H9 (cell line): ENCODE measurements at regions not wholly inside any gene's neighbourhood (a gene's known extent, or its start where the extent isn't known, plus 50 kb on each side); places are given as distances from the start of the nearest gene placed in this dataset.
A peak's percentile ranks its signal among the peaks of the same experiment; 100 is the strongest.

ENCODE experiments used
- DNase-seq: peaks from one replicate; pipeline ENCODE4 v3.0.0-alpha.2; 2017
- H2AFZ ChIP-seq: one replicate; pipeline ENCODE4 v1.6.1; 2013; ENCODE audit warnings: mild to moderate bottlenecking, low read length, control low read depth, moderate library complexity
- H2AK5ac ChIP-seq: 2 replicates; pipeline ENCODE4 v1.6.1; 2013; ENCODE audit warnings: low read length, control low read depth, mixed read lengths; ENCODE audit not compliant: insufficient read length
- H2BK120ac ChIP-seq: one replicate; pipeline ENCODE4 v1.6.1; 2013; ENCODE audit warnings: low read depth, mild to moderate bottlenecking, low read length, control low read depth, inconsistent platforms; ENCODE audit not compliant: poor library complexity, severe bottlenecking
- H2BK12ac ChIP-seq: 2 replicates; pipeline ENCODE4 v1.6.1; 2013; ENCODE audit warnings: low read length, control low read depth, mixed read lengths, low read depth; ENCODE audit not compliant: insufficient read length
- H2BK15ac ChIP-seq: 2 replicates; pipeline ENCODE4 v1.6.1; 2013; ENCODE audit warnings: low read depth, low read length, control low read depth
- H2BK20ac ChIP-seq: one replicate; pipeline ENCODE4 v1.6.1; 2013; ENCODE audit warnings: low read depth, mild to moderate bottlenecking, low read length, control low read depth, inconsistent platforms; ENCODE audit not compliant: poor library complexity, severe bottlenecking
- H2BK5ac ChIP-seq: 2 replicates; pipeline ENCODE4 v1.6.1; 2013; ENCODE audit warnings: low read length, control low read depth, mixed read lengths; ENCODE audit not compliant: insufficient read length
- H3K14ac ChIP-seq: 2 replicates; pipeline ENCODE4 v1.6.1; 2013; ENCODE audit warnings: low read length, control low read depth; ENCODE audit not compliant: insufficient read depth
- H3K18ac ChIP-seq: 2 replicates; pipeline ENCODE4 v1.6.1; 2013; ENCODE audit warnings: low read depth, mild to moderate bottlenecking, mixed read lengths, low read length, control low read depth; ENCODE audit not compliant: insufficient read length
- H3K23ac ChIP-seq: 2 replicates; pipeline ENCODE4 v1.6.1; 2013; ENCODE audit warnings: low read length, control low read depth, mixed read lengths, low read depth; ENCODE audit not compliant: insufficient read length
- H3K23me2 ChIP-seq: 2 replicates; pipeline ENCODE4 v1.6.1; 2013; ENCODE audit warnings: low read depth, mild to moderate bottlenecking, mixed read lengths, low read length, control low read depth; ENCODE audit not compliant: insufficient read length, poor library complexity, severe bottlenecking
- H3K27ac ChIP-seq: 2 replicates; pipeline ENCODE4 v1.5.1; 2013; ENCODE audit warnings: low read length, control low read depth, mixed read lengths, low read depth; ENCODE audit not compliant: insufficient read length
- H3K27me3 ChIP-seq: 2 replicates; pipeline ENCODE4 v1.6.1; 2013; ENCODE audit warnings: low read length, control low read depth, inconsistent platforms; ENCODE audit not compliant: insufficient read depth
- H3K4ac ChIP-seq: 2 replicates; pipeline ENCODE4 v1.6.1; 2013; ENCODE audit warnings: low read depth, mild to moderate bottlenecking, control low read depth, inconsistent platforms, low read length, moderate library complexity
- H3K4me1 ChIP-seq: 2 replicates; pipeline ENCODE4 v1.6.1; 2013; ENCODE audit warnings: low read length, control low read depth, inconsistent platforms; ENCODE audit not compliant: insufficient read depth
- H3K4me2 ChIP-seq: 2 replicates; pipeline ENCODE4 v1.6.1; 2013; ENCODE audit warnings: low read length, control low read depth, mixed read lengths; ENCODE audit not compliant: insufficient read length, insufficient read depth
- H3K56ac ChIP-seq: 2 replicates; pipeline ENCODE4 v1.6.1; 2013; ENCODE audit warnings: low read depth, mild to moderate bottlenecking, mixed read lengths, low read length, control low read depth; ENCODE audit not compliant: insufficient read length
- H3K79me1 ChIP-seq: 2 replicates; pipeline ENCODE4 v1.6.1; 2013; ENCODE audit warnings: low read depth, mild to moderate bottlenecking, moderate library complexity, low read length, control low read depth, inconsistent platforms; ENCODE audit not compliant: insufficient read depth, poor library complexity, severe bottlenecking
- H3K79me2 ChIP-seq: 2 replicates; pipeline ENCODE4 v1.6.1; 2013; ENCODE audit warnings: low read length, control low read depth, inconsistent platforms; ENCODE audit not compliant: insufficient read depth
- H3K9ac ChIP-seq: 2 replicates; pipeline ENCODE4 v1.6.1; 2013; ENCODE audit warnings: low read length, control low read depth, mixed read lengths; ENCODE audit not compliant: insufficient read length; ENCODE audit errors: extremely low read depth
- H3K9me3 ChIP-seq: one replicate; pipeline ENCODE4 v1.6.1; 2013; ENCODE audit warnings: low read depth, low read length, inconsistent platforms; ENCODE audit not compliant: control insufficient read depth
- H3T11ph ChIP-seq: one replicate; pipeline ENCODE4 v1.6.1; 2013; ENCODE audit warnings: mild to moderate bottlenecking, low read length, control low read depth, inconsistent platforms
- H4K20me1 ChIP-seq: one replicate; pipeline ENCODE4 v1.6.1; 2013; ENCODE audit not compliant: control insufficient read depth, insufficient read length, insufficient read depth
- H4K5ac ChIP-seq: 2 replicates; pipeline ENCODE4 v1.6.1; 2013; ENCODE audit warnings: low read depth, mild to moderate bottlenecking, mixed read lengths, low read length, control low read depth; ENCODE audit not compliant: insufficient read length
- H4K8ac ChIP-seq: replicated peaks from 2 replicates; pipeline ENCODE4 v1.6.1; 2013; ENCODE audit warnings: low read length, control low read depth, mixed read lengths, low read depth; ENCODE audit not compliant: insufficient read length
- H4K91ac ChIP-seq: 2 replicates; pipeline ENCODE4 v1.6.1; 2013; ENCODE audit warnings: low read depth, mild to moderate bottlenecking, moderate library complexity, mixed read lengths, low read length, control low read depth; ENCODE audit not compliant: insufficient read length
- H3K27ac Mint-ChIP-seq, 3 experiments: 2 replicates in 2 of 3; 3 replicates in 1 of 3; pipeline ENCODE4 v1.8.0; 2020 to 2021; ENCODE audit warnings: mixed read lengths in 3 of 3, mild to moderate bottlenecking in 1 of 3, moderate library complexity in 1 of 3
- H3K27me3 Mint-ChIP-seq: 2 replicates; pipeline ENCODE4 v1.8.0; 2021; ENCODE audit warnings: low read depth, mild to moderate bottlenecking, moderate library complexity, mixed read lengths
- H3K36me3 Mint-ChIP-seq, 3 experiments: 2 replicates in 2 of 3; 3 replicates in 1 of 3; pipeline ENCODE4 v1.8.0; 2020 to 2021; ENCODE audit warnings: low read depth in 3 of 3, mixed read lengths in 3 of 3; ENCODE audit not compliant: insufficient read depth in 1 of 3
- H3K4me1 Mint-ChIP-seq, 2 experiments: 2 replicates each; pipeline ENCODE4 v1.8.0; 2020; ENCODE audit warnings: mixed read lengths in 2 of 2
- H3K4me3 Mint-ChIP-seq, 2 experiments: 2 replicates in 1 of 2; 3 replicates in 1 of 2; pipeline ENCODE4 v1.8.0; 2020 to 2021; ENCODE audit warnings: mild to moderate bottlenecking in 2 of 2, mixed read lengths in 2 of 2, moderate library complexity in 1 of 2
- H3K9me3 Mint-ChIP-seq, 2 experiments: 2 replicates in 1 of 2; 3 replicates in 1 of 2; pipeline ENCODE4 v1.8.0; 2020; ENCODE audit warnings: mild to moderate bottlenecking in 2 of 2, mixed read lengths in 2 of 2, moderate library complexity in 1 of 2
- WGBS: extraction: QIAGEN DNeasy Blood & Tissue Kit; methylation state at CpG from one replicate; pipeline ENCODE4 v1.1.7; 2013; ENCODE audit warnings: missing lambda C conversion rate, low lambda C conversion rate, mixed read lengths; ENCODE audit not compliant: insufficient read length; ENCODE audit errors: extremely low coverage; 5-methylcytosine and 5-hydroxymethylcytosine counted together
- TF ChIP-seq, protein P1 (sequence below): fragments of 200-600 bp; sonication (generic); conservative IDR thresholded peaks from 3 replicates; pipeline ENCODE4 v1.8.0; 2021; ENCODE audit warnings: antibody characterized with exemption, mild to moderate bottlenecking

GRCh38 chr2:43133708-43134570, 92.5 kb downstream of the ZFP36L2 start:
- no peak overlapping the region for H2BK120ac ChIP-seq
- no peaks in the 10 kb centered on the region for H3K23me2 ChIP-seq
- no peaks in the 10 kb centered on the region for H3K27me3 ChIP-seq
- H4K91ac ChIP-seq, result no peak overlapping the region
- no peaks in the 10 kb centered on the region for H3K79me1 ChIP-seq
- no peak overlapping the region for H4K8ac ChIP-seq
- no peak overlapping the region for H3K23ac ChIP-seq
- Mint-ChIP-seq H3K27me3 (no peaks in the 10 kb centered on the region; the same call in 1 of the 2 replicates), H3K4me1 (peaks cover 42 to 47% of the 10 kb centered on the region in 2 experiments), H3K27ac (peak overlapping the region in 2 of 3 experiments; percentile 5 to 54; a peak in 3 of 7 replicates), H3K4me3 (no peak overlapping the region), H3K9me3 (no peaks in the 10 kb centered on the region), H3K36me3 (no peaks in the 10 kb centered on the region)
- no peak overlapping the region for H3K56ac ChIP-seq
- no peak overlapping the region for H2BK15ac ChIP-seq
- no peak overlapping the region for H3K4ac ChIP-seq
- no peak overlapping the region for H3K4me2 ChIP-seq
- H2AK5ac ChIP-seq, result no peak overlapping the region
- no peak overlapping the region for H3K14ac ChIP-seq
- no peaks in the 10 kb centered on the region for H4K20me1 ChIP-seq
- no peak overlapping the region for H3T11ph ChIP-seq
- TF ChIP-seq, protein P1, sequence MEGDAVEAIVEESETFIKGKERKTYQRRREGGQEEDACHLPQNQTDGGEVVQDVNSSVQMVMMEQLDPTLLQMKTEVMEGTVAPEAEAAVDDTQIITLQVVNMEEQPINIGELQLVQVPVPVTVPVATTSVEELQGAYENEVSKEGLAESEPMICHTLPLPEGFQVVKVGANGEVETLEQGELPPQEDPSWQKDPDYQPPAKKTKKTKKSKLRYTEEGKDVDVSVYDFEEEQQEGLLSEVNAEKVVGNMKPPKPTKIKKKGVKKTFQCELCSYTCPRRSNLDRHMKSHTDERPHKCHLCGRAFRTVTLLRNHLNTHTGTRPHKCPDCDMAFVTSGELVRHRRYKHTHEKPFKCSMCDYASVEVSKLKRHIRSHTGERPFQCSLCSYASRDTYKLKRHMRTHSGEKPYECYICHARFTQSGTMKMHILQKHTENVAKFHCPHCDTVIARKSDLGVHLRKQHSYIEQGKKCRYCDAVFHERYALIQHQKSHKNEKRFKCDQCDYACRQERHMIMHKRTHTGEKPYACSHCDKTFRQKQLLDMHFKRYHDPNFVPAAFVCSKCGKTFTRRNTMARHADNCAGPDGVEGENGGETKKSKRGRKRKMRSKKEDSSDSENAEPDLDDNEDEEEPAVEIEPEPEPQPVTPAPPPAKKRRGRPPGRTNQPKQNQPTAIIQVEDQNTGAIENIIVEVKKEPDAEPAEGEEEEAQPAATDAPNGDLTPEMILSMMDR, result no peak
- no peak overlapping the region for H2BK5ac ChIP-seq
- no peak for DNase-seq
- no peak overlapping the region for H2AFZ ChIP-seq
- WGBS, result no CpG with 5 or more reads among the region's 21 CpGs
- no peak overlapping the region for H4K5ac ChIP-seq
- no peak overlapping the region for H2BK20ac ChIP-seq
- H3K9ac ChIP-seq, result no peak overlapping the region
- H2BK12ac ChIP-seq, result no peak overlapping the region
- H3K79me2 ChIP-seq, result no peaks in the 10 kb centered on the region
- no peak overlapping the region for H3K27ac ChIP-seq
- H3K4me1 ChIP-seq, result 0 out of 2 replicates have a peak, but pooled peaks cover 2% of the 10 kb centered on the region
- no peak overlapping the region for H3K18ac ChIP-seq
- no peaks in the 10 kb centered on the region for H3K9me3 ChIP-seq
